HFFc6 (cell line): ENCODE measurements at regions not wholly inside any gene's neighbourhood (a gene's known extent, or its start where the extent isn't known, plus 50 kb on each side); places are given as distances from the start of the nearest gene placed in this dataset.

Experiments used
- DNase-seq: peaks from one replicate; pipeline ENCODE4 v3.0.0-alpha.2; 2018
- H3K27ac Mint-ChIP-seq: 2 replicates; pipeline ENCODE4 v1.8.0; 2020; ENCODE audit warnings: mild to moderate bottlenecking, mixed read lengths
- H3K27me3 Mint-ChIP-seq: 2 replicates; pipeline ENCODE4 v1.8.0; 2021; ENCODE audit warnings: mild to moderate bottlenecking, moderate library complexity, mixed read lengths; ENCODE audit not compliant: insufficient read depth
- H3K36me3 Mint-ChIP-seq: 2 replicates; pipeline ENCODE4 v1.8.0; 2021; ENCODE audit warnings: low read depth, mixed read lengths
- H3K4me1 Mint-ChIP-seq: 2 replicates; pipeline ENCODE4 v1.8.0; 2020; ENCODE audit warnings: low read depth, mixed read lengths
- H3K4me3 Mint-ChIP-seq: 2 replicates; pipeline ENCODE4 v1.8.0; 2020; ENCODE audit warnings: mild to moderate bottlenecking, moderate library complexity, mixed read lengths
- H3K9me3 Mint-ChIP-seq: 2 replicates; pipeline ENCODE4 v1.8.0; 2020; ENCODE audit warnings: mild to moderate bottlenecking, mixed read lengths
- CTCF ChIP-seq: fragments of 200-600 bp; sonication (generic); IDR thresholded peaks from 2 replicates; pipeline ENCODE4 v1.5.0; 2021; ENCODE audit warnings: antibody characterized with exemption, mild to moderate bottlenecking

- TF ChIP-seq CTCF: no peak
- Mint-ChIP-seq H3K27me3 (no peaks in the 10 kb centered on the region; the same call in 1 of the 2 replicates), H3K36me3 (no peaks in the 10 kb centered on the region), H3K27ac (no peak overlapping the region), H3K4me3 (no peak overlapping the region), H3K4me1 (no peaks in the 10 kb centered on the region), H3K9me3 (peaks cover 9% of the 10 kb centered on the region; the same call in 1 of the 2 replicates)
- DNase-seq: no peak
Measured at GRCh38 chr13:59229401-59229800, 934.3 kb downstream of the DIAPH3 start.

- Mint-ChIP-seq H3K4me1 (no peaks in the 10 kb centered on the region), H3K36me3 (no peaks in the 10 kb centered on the region), H3K27ac (no peak overlapping the region), H3K27me3 (no peaks in the 10 kb centered on the region; the same call in 1 of the 2 replicates), H3K9me3 (peaks cover 9% of the 10 kb centered on the region; the same call in 1 of the 2 replicates), H3K4me3 (no peak overlapping the region)
- TF ChIP-seq CTCF: no peak
- DNase-seq: no peak
Measured at GRCh38 chr13:59229861-59230260, 933.9 kb downstream of the DIAPH3 start.

GRCh38 chr13:59230484-59231264 is 933.1 kb downstream of the DIAPH3 start:
- Mint-ChIP-seq H3K36me3 (no peaks in the 10 kb centered on the region), H3K27me3 (no peaks in the 10 kb centered on the region; the same call in 1 of the 2 replicates), H3K9me3 (peaks cover 9% of the 10 kb centered on the region; the same call in 1 of the 2 replicates), H3K27ac (no peak overlapping the region), H3K4me3 (no peak overlapping the region), H3K4me1 (no peaks in the 10 kb centered on the region)
- no peak for TF ChIP-seq CTCF
- no peak for DNase-seq

- Mint-ChIP-seq H3K36me3 (no peaks in the 10 kb centered on the region), H3K27me3 (no peaks in the 10 kb centered on the region; the same call in 1 of the 2 replicates), H3K9me3 (no peaks in the 10 kb centered on the region), H3K27ac (no peak overlapping the region), H3K4me3 (no peak overlapping the region), H3K4me1 (no peaks in the 10 kb centered on the region)
- TF ChIP-seq CTCF: no peak
- DNase-seq: no peak
Measured at GRCh38 chr13:59236309-59236919, 927.3 kb downstream of the DIAPH3 start.

GRCh38 chr13:59236944-59237343 is 926.8 kb downstream of the DIAPH3 start:
- Mint-ChIP-seq H3K4me3 (no peak overlapping the region), H3K27ac (no peak overlapping the region), H3K36me3 (no peaks in the 10 kb centered on the region), H3K4me1 (no peaks in the 10 kb centered on the region), H3K9me3 (no peaks in the 10 kb centered on the region), H3K27me3 (no peaks in the 10 kb centered on the region; the same call in 1 of the 2 replicates)
- no peak for TF ChIP-seq CTCF
- no peak for DNase-seq
